HG02938 (cell line): ENCODE measurements at regions not wholly inside any gene's neighbourhood (a gene's known extent, or its start where the extent isn't known, plus 50 kb on each side); places are given as distances from the start of the nearest gene placed in this dataset.

Source experiments
- ATAC-seq: cut with Tn5 transposase; IDR thresholded peaks from one replicate; pipeline ENCODE4 v1.9.1; 2021; ENCODE audit warnings: mild to moderate bottlenecking, moderate library complexity; ENCODE audit not compliant: unreplicated experiment

GRCh38 chr2:60067006-60067405 lies 486.4 kb downstream of the BCL11A start:
- ATAC-seq: no peak

- no peak for ATAC-seq
These were observed 487.2 kb downstream of the BCL11A start for GRCh38 chr2:60066096-60066839.

GRCh38 chr2:60064687-60065389 lies 488.6 kb downstream of the BCL11A start:
- no peak for ATAC-seq

DNA sequence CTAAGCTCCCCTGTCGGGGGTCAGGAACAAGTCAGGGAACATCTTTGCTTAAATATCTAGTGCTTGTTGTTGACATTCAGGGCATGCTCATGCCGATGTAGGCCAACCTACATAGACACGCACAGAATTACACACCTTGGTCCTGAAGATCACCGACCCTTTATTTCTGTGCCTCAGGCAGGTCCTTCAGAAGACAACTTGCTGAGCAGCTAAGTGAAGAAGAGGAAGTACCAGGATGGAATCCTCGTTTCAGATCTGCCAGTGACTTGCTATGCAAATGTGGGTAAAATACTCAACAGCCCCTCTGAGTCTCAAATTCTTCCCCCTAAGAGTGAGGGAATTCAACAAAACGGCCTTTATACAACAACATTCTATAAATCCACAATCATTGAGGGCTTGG lies 494.7 kb downstream of the BCL11A start:
- ATAC-seq: no peak

DNA sequence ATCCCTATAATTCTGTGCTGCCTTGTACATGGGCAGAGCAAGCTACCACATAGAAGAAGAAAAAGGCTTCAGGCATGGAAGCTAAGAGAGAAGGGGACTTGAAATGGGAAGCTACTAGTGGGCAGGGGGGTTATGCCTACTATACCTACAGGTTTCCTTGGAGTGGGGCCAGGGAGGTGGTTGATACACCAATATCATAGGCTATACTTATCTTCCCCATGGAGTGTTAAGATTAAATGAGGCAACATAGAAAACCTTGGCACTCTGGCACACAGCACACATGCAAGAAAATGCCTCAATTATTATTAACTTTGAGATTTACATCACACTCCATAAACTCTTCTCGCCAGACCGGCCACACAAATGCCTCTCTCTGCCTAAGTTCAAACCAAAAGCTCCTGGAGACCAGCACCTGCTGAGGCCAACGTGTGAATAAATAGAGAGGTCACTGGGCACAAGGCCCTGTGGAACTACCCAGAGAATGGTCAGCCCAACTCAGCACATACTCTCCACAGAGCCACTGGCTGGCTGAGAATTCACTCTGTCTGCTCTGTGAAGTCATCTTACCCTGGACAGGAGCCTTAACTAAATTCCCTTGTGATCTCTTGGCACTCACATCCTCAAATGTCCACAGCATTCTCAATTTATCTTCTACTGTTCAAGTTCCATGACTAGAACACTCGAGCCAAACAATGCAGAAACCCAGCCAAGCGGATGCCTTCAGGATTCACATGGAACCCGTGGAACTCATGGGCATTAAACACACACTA lies 498.7 kb downstream of the BCL11A start:
- ATAC-seq: no peak

DNA sequence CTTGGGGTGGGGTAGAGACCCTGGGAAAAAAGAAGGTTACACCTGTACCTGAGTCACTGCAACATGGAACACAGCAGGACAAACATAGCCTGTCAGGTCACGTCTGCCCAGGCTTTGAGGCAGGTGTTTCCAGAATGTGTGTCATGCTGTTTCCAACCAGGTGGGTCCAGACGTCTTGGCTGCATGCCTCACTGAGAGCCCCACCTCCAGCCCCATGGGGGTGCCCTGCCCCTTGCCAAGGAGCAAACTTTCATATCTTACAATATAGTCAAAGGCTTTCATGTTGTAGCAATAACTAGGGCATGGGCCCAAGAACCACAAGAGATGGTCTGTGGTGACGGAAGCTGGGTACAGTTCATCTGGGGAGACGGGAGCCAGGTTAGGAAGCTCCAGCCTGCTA lies 499.7 kb downstream of the BCL11A start:
- ATAC-seq: no peak

- ATAC-seq: no peak
These were observed 500.9 kb downstream of the BCL11A start for GRCh38 chr2:60052601-60053000.

- ATAC-seq: no peak
These were observed 501.5 kb downstream of the BCL11A start for GRCh38 chr2:60051991-60052390.

- no peak for ATAC-seq
These were observed 505.4 kb downstream of the BCL11A start for GRCh38 chr2:60047944-60048525.

DNA sequence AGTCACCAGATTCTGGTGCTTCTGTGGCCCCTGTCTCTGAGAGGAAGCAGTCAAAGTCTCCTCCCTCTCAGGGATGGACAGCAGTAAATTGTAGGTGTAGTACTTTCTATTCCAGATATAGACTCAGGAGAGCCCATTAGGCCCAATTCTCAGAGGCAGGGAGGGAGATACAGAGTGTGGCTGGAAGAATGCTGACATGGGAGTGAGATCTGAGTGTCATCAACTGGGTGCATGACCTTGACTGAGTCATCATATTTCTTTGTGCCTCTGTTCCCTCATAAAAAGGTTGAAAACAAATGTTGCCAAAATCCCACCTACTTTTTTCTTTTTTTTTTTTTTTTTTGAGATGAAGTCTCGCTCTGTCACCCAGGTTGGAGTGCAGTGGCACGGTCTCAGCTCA lies 506.1 kb downstream of the BCL11A start:
- ATAC-seq: no peak

DNA sequence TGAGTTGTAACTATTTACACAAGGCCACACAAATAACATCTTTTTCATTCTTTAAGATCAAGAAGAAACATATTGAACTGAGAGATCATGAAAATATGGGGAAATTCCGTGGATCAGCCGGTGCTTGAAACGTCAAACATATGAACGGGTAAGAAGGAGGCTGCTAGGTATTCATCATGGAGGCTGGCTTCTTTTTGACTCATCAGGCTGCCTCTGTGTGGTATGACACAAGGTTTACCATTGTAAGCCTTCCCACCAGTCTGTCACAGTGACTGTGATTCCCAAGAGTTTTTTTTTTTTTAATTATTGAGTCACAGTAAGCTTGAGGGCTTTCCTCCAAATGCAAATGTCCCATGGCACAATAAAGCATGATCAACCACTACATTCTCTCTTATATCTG lies 506.9 kb downstream of the BCL11A start:
- ATAC-seq: no peak

DNA sequence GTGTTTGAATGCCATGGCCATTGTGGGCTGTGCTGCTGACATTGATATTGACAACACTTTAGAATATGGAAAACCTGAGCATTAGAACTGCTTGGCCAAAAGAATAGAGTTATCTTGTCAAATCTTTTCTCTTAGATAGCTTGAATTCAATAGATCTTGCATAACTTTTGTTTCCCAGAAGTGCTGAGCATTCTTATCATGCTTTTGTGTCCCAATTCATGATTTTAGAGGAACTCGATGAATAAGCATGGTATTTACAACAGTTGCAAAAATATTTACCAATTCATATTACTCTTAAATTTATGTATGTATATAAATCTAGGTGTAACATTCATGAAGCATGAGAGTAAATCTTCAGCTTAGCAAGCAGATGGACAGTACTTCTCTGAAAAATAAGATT lies 508.0 kb downstream of the BCL11A start:
- ATAC-seq: no peak

GRCh38 chr2:60044484-60044883 lies 509.0 kb downstream of the BCL11A start:
- no peak for ATAC-seq

GRCh38 chr2:60042023-60042422 lies 511.4 kb downstream of the BCL11A start:
- ATAC-seq: no peak

DNA sequence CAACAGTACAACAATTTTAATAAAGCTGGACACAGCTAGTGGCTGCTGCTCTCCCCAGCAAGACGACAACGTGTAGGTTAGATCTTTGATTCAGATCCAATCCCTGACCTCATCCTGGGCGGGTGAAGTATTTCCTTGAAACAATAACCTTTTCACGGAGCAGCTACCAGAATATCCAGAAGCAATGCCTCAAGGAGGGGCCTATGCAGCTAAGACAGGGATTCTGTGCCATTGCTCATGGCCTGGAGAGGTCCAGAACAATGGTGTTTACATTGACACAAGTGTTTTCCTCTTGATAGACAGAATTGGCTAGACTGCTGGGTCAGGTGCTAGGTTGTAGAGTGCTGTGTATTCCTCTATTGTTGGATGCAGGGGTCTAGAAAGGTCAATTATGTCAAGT lies 520.1 kb downstream of the BCL11A start:
- no peak for ATAC-seq

DNA sequence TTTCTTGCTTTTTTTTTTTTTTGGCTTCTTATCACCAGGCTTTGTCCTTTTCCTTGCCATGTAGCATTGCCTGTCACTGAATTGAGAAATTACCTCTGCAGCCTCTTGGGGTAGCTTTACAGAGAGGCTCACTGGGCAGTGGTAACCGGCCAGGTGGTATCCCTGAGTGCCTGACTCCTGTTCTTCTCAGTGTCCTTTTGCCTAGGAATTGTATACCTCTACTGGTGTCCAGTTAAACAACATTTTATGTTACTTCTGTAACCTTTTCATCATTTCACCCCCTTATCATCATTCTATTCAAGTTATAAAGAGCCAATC lies 523.9 kb downstream of the BCL11A start:
- ATAC-seq: no peak

- ATAC-seq: no peak
These were observed 524.4 kb downstream of the BCL11A start for GRCh38 chr2:60028849-60029565.

GRCh38 chr2:60025496-60025895 lies 528.0 kb downstream of the BCL11A start:
- ATAC-seq: no peak

DNA sequence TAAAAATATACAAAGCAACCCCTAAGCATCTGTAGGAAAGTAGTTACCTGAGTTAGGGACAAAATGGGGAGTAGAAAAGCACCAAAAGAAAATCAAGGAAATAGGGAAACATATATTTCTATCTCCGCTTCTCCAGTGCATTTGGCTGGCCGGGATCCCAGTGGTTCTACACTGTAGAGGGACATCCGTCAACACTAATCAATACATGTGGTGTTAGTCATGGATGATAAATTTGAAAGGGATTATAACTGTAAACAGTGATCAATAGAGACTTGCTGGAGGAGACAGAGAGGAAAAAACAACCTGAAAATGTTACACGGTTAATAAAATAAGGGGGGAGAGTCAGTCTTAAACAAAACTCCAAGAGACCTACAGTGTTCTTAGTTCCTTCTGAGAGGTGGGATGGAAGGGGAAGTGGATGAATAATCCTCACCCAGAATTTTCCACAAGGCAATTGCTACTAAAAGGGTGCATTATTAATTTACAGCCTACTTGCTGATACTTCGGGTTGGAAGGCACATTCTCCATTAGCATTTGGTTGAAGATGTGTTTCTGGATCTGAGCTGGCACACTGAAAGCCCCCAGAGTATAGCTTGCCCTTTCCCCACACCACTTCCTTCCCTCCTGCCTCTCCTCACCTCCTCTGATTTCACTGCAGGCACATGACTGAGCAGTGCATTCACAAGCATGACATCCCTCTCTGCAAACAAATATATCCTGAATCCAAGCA lies 530.0 kb downstream of the BCL11A start:
- no peak for ATAC-seq

GRCh38 chr2:60007671-60008070 lies 545.8 kb downstream of the BCL11A start:
- no peak for ATAC-seq
